Right lobe of liver (tissue), 4 donors: ENCODE measurements at regions not wholly inside any gene's neighbourhood (a gene's known extent, or its start where the extent isn't known, plus 50 kb on each side); places are given as distances from the start of the nearest gene placed in this dataset.

Experiments used
- POLR2A ChIP-seq: fragments of 450-650 bp; IDR thresholded peaks from one replicate; pipeline ENCODE4 v1.6.1; 2017; ENCODE audit warnings: antibody characterized with exemption, mild to moderate bottlenecking
- TF ChIP-seq, protein P1 (sequence below), 4 donors: fragments of 200-600 bp in 3 of 4; fragments of 450-650 bp in 1 of 4; IDR thresholded peaks; one replicate each; pipeline versions ENCODE4 v1.5.1 to v1.8.0; 2016 to 2022; ENCODE audit warnings: antibody characterized with exemption in 4 of 4, mild to moderate bottlenecking in 2 of 4
- donor health status: DM: no; HTN: no; CAD: no.
- donor health status: DM: no; HTN: no; CAD: no.
- donor health status: DM: no; HTN: yes; CAD: no.

DNA sequence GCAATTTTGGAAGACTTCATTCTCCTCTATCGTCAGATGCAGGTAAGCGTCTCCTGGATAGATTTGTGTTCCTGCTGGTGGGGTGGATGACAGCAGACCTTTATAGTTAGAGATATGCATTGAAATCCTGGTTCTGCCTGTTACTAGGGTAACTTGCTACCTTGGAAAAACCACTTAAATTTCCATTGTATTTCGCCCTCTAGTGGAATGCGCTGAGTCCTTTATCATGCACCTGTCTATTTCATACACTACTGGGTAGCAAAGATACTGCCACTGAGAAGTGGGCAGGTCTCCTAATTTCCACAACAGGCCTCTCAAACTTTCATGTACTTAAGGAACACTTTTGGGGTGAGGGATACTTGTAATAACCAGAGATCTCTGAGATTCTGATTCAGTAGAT is 209.5 kb upstream of the SUCLG2 start:
- TF ChIP-seq, protein P1, sequence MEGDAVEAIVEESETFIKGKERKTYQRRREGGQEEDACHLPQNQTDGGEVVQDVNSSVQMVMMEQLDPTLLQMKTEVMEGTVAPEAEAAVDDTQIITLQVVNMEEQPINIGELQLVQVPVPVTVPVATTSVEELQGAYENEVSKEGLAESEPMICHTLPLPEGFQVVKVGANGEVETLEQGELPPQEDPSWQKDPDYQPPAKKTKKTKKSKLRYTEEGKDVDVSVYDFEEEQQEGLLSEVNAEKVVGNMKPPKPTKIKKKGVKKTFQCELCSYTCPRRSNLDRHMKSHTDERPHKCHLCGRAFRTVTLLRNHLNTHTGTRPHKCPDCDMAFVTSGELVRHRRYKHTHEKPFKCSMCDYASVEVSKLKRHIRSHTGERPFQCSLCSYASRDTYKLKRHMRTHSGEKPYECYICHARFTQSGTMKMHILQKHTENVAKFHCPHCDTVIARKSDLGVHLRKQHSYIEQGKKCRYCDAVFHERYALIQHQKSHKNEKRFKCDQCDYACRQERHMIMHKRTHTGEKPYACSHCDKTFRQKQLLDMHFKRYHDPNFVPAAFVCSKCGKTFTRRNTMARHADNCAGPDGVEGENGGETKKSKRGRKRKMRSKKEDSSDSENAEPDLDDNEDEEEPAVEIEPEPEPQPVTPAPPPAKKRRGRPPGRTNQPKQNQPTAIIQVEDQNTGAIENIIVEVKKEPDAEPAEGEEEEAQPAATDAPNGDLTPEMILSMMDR (IDR thresholded peaks at IDR 0.05), result peak; percentile 17 to 43 (median 25)
- no peak for TF ChIP-seq POLR2A
